Stimulated activated CD4-positive, alpha-beta T cell treated with anti-CD3 and anti-CD28 coated beads, Interleukin-1b, Interleukin-23, amount 100 ng/mL, for 1 hour (primary cell): ENCODE measurements at regions not wholly inside any gene's neighbourhood (a gene's known extent, or its start where the extent isn't known, plus 50 kb on each side); places are given as distances from the start of the nearest gene placed in this dataset.

Source experiments
- DNase-seq, 2 donors: peaks; one replicate each; pipeline ENCODE4 v3.0.0-alpha.2; 2020; ENCODE audit warnings: low read depth in 2 of 2

DNA sequence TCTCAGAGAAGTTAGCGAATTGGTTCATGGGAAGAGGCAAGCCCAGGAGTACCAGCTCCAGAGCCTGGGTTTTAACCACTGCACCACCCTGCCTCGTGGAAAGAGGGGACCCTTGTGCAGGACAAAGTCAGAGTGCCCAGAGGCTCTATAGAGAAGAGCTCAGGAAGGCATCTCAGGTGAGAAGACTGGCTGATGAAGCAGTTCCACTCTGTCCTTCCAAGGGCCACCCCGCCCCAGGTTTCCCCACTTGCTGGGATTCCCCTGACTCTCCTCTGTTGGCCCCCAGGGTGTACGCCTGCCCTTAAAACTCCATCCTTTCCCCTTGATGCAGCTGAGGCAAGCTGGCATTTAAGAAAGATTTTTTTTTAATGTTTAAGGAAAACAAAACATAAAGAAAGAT is 265.8 kb downstream of the BUD13 start:
- no peak for DNase-seq

DNA sequence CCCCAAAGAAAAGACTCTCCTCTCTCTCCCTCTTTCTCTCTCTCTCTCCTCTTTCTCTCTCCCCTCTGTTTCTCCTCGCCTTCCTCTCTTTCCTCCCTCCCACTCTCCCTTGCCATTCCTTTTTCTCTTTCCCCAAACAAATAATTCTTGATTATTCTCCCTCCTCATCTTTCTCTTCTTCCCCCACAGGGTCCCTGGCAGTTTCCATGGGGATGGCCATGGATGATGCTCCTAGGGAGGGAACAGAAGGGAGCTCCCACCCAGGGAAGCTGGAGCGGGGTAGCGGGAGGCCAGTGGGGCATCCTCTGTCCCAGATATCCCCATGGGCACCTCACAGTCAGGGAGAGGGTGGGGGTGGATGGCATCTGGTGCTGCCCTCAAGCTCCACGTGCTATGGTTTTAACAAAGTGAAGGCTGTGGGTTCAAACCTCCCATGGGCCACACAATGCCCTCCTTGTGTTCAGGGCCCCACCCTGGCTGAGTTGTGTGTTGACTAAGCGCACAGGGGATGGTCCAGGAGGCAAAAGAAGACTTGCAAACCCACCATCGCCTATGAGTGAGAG is 266.4 kb downstream of the BUD13 start:
- DNase-seq = no peak

DNA sequence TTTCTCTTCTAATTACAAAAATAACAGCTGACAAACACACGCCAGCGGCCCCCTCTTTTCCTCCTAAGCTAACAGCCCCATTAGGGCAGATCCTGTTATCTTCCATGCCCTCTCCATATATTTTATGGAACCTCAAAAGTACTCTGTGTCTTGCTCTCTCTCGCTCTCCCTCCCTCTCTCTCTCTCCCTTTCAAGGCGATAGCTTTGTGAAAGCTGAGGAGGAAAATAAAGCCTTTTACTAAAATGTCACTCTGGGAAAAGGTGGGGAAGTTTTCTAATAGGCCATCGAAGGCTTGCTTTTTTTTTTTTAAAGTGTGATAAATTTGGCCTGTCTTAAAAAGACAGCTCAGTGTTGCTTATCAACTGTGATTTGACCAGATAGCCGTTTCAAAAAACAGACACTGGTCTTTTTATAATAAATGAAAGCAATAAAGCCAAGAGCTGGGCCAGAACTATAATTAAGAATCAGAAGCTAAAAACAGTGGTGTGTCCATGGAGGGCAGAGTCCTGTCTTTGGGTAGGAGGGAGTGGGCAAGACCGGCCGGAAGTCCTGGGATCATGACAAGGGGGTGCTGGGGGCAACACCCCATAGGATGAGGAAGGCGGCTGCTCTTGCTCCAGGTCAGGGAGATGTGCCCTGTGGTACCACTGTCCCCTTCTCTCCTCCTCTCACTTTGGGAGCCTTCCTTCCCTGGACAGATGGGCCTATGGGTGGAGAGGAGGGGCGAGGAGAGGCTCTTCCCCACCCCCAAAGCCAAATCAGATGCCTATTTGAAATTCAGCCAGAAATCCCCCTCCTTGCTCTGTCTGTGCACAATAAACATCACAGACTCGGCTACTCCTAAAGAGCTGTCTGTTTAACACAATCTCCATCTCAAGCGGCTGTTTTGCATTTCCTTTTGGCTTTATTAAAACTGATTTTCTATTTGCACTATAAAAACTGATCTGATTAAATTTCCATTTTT is 267.2 kb downstream of the BUD13 start:
- no peak for DNase-seq

DNA sequence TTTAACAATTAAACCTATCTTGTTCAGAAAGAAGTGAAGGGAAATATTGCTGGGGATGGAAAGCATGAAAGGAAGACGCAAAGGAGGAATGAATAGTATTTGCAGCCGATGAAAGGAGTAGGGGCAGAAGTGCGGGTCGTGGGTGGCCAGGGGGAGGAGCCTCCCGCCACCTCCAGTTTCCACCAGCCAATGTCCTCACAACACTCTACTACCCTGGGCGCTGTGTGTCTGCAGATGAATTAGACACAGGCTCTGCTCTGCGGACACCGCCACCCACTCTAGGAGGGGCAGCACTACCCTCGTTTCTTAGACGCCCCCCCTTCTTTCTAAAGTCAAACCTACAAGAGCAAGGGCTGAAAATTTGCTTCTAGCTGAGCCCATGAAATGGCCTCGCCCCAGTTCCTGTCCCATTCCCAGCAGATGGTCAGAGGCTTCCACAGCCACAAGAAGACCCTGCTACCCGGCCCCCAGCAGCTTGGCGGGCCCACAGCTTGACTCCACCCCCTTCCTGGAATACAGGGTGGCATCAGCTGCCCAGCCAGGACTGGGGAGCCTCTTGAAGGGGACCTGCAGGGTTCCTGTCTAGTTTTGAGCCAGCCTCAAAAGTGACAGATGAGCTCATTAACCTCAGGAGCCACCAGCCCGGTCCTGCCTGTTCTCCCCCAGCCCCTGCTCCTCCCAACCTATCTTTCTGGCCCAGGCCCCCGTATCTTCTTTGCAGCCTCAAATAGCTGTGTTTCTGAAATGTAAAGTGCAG is 268.1 kb downstream of the BUD13 start:
- no peak for DNase-seq

DNA sequence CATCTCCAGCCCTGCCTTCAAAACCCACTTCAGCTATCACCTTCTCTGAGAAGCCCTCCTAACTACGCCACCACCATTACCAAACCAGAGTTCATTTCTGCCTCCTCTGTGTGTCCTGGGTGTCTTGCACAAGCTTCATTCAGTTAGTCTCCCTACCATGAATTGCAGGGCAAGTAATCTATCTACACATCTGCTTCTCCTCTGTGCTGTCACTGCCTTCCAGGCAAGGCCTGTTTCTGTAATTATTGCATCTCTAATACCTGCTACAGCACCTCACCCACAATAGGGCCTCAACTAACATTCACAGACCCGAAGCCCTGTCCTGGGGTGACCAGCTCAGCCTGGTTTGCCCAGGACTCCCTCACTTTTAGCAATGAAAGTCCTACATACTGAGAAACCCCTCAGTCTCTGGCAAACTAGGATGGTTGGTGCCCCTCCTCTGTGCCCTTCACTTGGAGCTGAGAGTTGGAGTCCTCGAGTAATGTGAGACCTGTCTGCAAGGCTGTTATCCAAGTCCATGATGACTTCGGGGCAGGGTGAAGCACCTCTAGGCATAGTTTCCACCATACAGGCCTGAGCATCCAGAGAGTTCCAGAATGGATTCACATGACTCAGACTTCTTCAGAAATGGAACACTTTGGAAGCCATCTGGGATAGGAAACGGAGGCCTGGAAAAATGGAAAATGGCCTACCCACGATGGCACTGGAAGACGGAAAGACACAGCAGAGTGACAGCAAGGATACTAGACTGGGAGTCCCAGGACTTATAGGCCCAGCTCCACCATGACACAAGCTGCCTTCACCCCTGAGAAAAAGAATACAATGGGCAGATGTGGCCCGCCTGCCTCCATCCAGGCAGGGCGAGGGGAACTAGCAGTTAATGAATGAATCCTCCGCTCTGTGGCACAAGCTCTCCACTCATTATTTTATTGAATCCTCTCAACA is 269.3 kb downstream of the BUD13 start:
- DNase-seq = no peak

DNA sequence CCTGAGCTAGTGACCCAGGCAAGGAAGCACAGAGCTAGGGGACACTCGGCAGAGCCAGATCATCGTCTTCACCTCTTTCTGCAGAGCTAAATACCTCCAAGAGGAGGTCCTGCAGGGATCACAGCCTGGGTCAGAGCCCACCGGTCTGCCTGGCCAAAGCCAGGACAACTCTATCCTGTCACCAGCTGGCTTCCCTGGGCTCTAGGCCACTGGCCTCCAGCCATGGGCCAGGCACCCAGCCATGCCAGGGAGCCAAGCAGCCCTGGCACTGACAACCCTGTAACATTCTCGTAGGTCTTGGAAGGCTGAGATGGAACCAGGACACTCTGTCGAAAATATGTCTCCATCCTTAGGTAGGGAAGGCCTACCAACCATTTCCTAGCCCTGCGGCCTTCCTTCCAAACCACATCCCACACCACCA is 270.1 kb downstream of the BUD13 start:
- no peak for DNase-seq

DNA sequence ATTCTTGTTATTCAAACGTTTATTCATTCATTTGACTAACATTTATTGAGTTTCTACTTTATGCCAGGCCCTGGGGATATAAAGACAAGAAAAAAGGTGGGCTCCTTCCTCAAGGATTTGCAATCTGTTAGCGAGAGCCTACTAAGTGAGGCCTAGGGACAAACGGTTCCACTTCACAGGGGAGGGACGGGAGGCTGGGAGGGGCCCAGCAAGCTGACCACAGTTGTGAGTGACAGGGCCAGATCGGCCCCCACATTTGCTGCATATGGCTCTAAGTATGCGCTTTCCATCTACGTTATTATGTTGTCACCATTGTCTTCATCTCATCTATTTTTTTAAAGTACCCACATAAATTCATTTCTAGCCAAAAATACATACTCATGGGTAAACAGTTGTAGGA is 271.1 kb downstream of the BUD13 start:
- no peak for DNase-seq

DNA sequence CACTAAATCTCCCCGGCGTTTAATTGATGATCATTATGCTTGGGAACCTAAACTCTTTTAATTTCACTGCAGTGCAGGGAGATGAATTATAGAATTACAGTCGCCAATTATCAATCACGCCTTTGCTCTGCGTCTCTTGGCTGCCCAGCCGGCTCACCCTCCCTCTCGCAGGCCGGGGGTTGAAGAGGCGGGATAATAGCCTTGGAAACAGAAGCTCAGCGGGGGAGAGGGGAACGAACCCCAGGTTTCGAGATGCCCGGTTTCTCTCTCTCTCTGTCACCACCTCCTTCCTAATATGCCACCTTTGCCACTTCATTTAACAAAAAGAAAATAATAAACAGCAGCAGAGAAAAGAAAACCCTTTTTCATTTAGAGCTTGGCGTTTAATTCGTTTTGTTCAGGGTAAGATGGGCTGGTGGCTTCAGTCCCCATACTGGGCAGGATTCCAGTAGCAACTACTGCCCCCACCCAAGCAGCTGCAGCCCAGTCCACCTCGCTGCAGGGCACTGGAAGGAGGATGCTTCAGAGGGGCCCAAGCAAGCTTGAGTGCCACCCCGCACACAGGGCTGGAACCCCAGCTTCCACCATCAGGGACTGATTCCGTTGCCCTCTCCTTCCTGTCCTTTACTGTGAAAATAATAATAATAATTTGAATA is 271.7 kb downstream of the BUD13 start:
- no peak for DNase-seq

DNA sequence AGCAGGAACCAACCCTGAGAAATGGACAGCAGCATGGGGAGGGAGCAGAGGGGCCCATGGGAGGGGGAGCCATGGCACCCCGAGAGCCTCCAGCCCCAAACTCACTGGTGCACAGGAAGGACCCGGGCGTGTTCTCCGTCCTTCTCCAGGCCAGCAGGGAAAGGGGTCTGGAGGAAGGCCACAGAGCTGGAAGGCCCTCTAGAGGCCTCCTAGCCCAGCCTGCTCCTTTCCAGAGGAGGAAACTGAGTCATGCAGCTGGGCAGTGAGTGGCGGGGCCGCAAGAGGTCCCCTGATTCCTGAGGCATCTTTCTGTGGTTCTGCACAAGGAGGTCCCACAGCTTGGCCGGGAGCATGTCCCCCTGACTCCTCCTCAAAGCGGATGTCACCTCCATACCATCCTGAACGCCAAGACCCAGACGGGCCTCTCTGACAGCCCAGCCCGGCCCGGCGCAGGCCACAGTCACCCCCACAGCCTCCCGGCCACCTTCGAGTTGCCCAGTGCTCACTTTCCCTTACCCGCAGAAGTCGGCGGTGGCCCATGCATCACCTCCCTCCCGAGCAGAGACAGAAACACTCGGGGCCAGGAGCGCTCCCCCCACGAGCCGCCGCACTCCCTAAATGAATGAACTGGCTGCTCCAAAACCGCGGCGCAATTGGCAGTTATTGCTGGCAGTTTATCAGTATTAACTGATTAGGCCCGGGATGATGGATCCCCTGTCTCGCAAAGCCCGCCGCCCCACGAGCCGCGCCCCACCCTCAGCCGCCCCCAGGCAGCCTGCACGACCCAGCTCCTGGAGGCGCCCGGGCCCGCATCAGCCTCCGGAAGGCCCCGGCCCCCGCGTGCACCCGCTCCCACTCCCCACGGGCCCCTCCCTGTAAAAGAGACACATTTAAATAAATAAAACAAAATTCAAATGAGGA is 272.5 kb downstream of the BUD13 start:
- DNase-seq = no peak

DNA sequence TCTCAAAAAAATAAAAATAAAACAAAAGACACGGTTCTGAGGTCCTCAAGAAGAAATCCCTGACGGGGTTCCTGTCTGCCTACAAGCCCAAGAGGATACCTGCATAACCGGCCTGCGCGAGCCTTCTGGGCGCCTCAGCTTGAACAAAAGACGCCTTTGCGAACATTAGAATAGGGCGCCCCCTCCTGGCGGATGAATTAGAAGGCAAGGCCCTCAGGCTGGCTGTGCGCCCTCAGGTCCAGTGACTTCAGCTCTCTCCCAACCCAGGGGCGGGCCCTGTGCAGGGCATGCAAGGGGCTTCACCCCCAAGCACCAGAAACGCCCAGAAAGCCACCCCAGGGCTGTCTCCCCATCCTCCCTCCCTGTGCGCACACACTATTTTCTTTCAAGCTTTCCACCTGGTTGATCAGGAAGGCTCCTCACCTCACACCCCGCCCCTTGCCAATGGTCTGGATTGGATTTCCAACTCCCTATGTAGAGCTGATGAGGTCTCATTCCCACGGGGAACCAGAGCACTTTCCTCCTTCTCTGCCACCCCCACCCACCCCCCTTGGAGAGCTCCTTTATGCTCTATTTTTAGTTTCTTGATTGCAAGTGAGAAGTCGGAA is 273.3 kb downstream of the BUD13 start:
- DNase-seq = no peak

DNA sequence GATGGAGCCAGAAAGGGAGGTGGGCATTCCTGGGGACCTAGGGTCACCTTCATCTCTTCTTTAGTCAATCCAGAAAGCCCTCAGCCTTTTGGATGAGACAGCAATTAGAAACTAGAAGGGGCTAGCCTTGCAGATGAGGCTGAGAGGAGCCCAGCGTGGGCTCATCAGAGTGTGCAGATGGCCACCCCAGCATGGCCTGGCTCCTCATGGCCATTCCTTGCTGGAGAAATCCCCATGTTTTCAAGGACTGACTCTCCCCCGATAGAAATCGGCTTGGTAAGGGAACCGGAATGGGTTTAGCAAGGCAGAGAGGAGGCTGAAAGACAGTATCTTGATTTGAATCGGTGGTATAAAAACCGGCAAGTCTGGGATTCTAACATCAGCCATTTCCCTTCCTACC is 274.6 kb downstream of the BUD13 start:
- DNase-seq = no peak

DNA sequence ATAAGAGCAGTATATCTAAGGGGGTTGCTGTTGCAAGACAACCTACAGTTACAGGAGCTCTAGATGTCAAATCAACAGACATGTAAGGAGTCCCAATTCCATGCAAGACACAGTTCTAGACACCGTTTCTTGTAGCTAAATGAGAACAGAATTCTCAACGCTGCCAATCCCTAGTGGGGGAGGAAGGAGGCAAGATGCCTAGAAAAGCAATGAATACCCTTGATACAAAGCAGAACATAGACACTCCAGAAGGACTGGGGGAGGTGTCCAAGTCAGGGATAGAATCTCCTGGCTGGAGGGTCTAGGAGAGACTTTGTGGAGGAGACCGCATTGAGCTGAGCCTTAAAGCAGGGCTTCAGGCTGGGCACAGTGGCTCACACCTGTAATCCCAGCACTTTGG is 280.2 kb downstream of the BUD13 start:
- no peak for DNase-seq

DNA sequence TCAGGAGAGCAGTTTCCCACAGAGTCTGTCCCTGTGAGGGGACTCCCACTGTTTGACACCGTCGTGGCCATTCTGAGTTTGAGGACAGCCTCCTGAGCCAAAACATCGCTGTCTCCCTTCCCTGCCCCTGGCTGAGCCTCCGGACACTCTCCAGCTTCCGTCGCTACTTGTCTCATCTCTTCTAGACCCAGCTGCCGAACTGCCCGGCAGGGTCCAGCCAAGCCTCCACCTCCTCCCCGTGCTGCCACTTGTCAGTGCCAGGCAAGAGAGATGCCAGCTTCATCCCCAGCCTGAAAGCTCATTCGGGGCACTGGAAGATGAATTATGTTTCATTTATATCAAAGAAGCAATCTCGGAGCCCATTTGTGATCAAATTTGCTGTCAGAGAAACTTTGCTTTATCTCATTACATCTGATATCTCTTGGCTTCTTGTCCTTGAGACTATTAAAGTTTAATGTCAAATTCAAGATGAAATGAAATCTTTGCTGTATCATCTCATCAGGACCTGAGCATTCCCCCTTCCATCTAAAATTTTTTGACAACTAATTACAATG is 283.9 kb downstream of the BUD13 start:
- no peak for DNase-seq

DNA sequence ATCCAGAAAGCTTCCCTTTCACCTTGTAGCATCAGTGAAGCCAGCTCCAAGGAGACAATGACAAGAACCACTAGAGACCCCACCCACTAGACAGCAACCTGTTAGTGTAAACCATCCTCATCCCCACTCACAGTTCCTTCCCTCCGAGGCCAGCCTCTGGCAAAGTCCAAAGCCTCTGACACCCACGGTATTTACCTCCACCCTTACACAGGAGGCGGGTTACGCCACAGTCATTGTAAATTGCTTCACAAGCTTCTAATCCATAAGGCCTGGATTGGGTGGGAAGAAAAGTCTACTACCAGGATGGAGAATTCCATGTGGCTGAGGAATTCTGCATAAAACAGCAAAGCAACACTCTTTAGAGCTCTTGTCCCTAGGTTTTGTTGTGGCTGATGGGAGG is 287.4 kb downstream of the BUD13 start:
- no peak for DNase-seq

DNA sequence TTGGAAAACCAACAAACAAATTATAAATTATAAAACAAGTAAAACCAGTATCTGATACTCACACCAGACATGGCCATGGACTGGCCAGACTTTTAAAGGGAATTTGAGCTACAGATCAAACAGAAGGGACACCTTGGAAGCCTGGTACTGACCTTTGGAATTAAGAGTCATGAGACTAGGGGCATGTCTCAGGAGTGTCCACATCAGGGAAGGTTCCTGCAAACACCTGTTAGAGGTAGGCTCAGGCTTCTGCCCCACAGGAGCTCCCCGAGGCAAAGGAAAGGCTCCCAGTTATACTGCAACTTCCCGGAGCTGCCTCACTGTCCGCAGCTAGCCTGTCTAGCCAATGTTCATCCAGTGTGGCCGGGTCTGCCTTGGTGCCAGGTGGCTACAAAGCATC is 290.1 kb downstream of the BUD13 start:
- DNase-seq = no peak

DNA sequence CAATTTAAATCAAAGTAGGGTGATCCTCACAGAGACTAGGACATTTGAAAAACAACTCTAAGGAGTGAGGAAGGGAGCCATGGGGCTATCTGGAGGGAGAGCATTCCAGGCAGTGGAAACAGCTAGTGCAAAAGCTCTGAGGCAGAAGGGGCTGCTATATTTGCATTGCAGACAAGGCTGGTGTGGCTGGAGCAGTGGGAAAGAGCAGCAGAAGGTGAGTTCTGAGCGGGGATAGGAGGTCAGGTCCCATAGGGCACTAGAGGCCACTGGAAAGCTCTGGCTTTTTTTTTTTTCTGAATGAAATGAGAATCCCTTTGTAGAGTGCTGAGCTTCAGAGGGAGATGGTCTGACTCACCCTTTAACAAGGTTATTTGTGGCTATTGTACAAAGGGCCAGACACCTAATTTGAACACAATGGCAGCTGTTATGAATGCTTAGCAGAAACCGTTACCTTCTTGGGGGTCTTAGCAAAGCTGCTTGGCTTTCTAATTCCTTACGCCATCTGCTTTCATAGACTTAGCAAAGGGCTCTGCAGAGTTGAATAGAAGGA is 291.6 kb downstream of the BUD13 start:
- no peak for DNase-seq

DNA sequence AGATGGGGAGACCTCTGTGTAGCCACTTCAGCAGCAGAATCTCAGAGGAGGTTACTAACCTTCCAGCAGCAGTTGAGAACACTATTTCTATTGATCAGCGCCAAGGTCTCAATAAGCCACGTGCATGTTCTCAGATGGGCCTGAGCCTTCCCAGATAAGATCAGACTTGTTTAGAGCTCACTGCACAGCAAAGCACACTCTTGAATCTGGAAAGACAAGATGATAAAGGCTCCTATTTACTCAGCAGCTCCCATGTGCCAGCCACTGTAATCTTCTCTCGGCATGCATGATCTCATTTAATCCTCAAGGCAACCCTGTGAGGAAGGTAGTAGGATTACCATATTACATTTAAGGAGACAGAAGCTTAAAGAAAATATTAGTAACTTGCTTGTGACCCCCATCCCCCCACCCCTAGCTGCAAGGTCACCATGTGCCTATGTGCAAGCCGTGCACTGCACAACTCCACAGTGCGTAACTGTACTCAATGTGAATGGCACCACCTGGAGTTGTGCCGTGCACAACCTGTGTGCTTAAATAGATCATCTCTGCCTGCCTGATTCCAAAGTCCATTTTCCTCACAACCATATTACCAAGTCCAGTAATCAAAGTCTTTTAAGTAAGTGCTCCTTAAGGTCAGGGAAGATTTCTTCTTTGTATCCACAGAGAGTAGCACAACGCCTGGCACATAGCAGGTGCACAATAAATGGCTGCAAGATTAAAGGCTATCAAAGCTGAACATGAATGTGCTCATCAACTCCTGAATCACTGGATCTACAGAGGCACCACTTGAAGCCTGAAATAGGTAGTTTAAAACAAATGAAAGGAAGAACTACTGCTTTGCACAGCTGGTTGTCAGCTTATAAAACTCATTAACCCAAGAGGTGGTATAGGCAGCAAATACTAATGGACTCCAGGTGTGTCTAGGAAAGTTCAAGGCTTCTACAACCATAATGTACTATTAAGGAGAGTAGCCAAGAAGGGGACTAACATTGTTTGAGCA is 293.8 kb downstream of the BUD13 start:
- no peak for DNase-seq

DNA sequence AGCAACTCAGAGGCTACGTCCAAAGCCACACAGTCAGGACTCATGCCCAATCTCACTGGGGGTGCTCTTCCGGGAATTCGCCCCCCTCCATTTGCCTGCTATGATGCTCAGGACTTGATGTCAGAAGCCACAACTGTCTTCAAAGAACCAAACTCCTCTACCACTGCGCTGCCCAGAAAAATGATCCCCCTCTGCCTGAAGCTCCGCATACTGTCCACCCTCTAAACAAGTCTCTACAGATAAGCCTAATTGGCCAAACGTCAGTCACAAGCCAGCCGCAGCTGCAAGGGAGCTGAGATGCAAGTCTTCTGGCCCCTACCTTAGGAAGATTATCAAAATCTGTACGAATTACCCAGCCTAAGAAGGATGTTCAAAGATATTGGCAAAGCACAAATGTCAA is 294.6 kb downstream of the BUD13 start:
- no peak for DNase-seq
